Endothelial cell (in vitro differentiated cells): ENCODE measurements at regions not wholly inside any gene's neighbourhood (a gene's known extent, or its start where the extent isn't known, plus 50 kb on each side); places are given as distances from the start of the nearest gene placed in this dataset.
A peak's percentile ranks its signal among the peaks of the same experiment; 100 is the strongest.

ENCODE experiments used
- DNase-seq: peaks from one replicate; pipeline ENCODE4 v3.0.0; 2021; ENCODE audit warnings: low spot score
- H3K27ac Mint-ChIP-seq: one replicate; pipeline ENCODE4 v1.8.0; 2021; ENCODE audit warnings: mixed read lengths, inconsistent platforms; ENCODE audit not compliant: unreplicated experiment
- H3K27me3 Mint-ChIP-seq: one replicate; pipeline ENCODE4 v1.8.0; 2021; ENCODE audit warnings: mild to moderate bottlenecking, moderate library complexity, mixed read lengths, inconsistent platforms; ENCODE audit not compliant: unreplicated experiment
- H3K36me3 Mint-ChIP-seq: one replicate; pipeline ENCODE4 v1.8.0; 2021; ENCODE audit warnings: mild to moderate bottlenecking, low read depth, mixed read lengths, inconsistent platforms; ENCODE audit not compliant: unreplicated experiment
- H3K4me1 Mint-ChIP-seq: one replicate; pipeline ENCODE4 v1.8.0; 2021; ENCODE audit warnings: mild to moderate bottlenecking, mixed read lengths, inconsistent platforms; ENCODE audit not compliant: unreplicated experiment
- H3K4me3 Mint-ChIP-seq: one replicate; pipeline ENCODE4 v1.8.0; 2021; ENCODE audit warnings: mild to moderate bottlenecking, mixed read lengths, inconsistent platforms; ENCODE audit not compliant: unreplicated experiment
- H3K9me3 Mint-ChIP-seq: one replicate; pipeline ENCODE4 v1.8.0; 2021; ENCODE audit warnings: mixed read lengths, inconsistent platforms; ENCODE audit not compliant: unreplicated experiment
- TF ChIP-seq, protein P1 (sequence below): fragments of 200-600 bp; sonication (generic); IDR thresholded peaks from one replicate; pipeline ENCODE4 v1.5.0; 2021; ENCODE audit warnings: antibody characterized with exemption; ENCODE audit not compliant: unreplicated experiment

DNA sequence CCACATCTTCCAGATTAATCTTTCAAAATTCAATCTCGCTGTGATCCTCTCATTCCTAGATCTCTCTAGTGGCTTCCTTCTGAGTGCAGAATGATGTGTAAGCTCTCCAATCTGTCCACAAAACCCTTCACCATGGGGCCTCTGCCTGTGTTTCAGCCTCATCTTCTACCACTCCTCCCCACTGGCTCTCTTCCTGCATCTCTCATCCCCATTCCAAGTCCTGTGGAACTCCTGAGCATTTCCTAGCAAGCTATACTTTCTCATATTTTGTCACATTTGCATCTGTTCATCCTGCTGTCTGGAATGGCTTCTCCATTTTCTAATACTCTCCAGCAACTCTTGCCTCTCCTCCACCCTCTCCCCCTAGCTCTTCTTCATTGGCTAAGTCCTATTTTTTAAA, 242.0 kb upstream of the DAAM1 start:
- Mint-ChIP-seq H3K9me3 (no peaks in the 10 kb centered on the region), H3K36me3 (no peaks in the 10 kb centered on the region), H3K4me1 (no peaks in the 10 kb centered on the region), H3K27ac (no peak overlapping the region), H3K4me3 (no peak overlapping the region), H3K27me3 (peaks cover 2% of the 10 kb centered on the region)
- TF ChIP-seq, protein P1, sequence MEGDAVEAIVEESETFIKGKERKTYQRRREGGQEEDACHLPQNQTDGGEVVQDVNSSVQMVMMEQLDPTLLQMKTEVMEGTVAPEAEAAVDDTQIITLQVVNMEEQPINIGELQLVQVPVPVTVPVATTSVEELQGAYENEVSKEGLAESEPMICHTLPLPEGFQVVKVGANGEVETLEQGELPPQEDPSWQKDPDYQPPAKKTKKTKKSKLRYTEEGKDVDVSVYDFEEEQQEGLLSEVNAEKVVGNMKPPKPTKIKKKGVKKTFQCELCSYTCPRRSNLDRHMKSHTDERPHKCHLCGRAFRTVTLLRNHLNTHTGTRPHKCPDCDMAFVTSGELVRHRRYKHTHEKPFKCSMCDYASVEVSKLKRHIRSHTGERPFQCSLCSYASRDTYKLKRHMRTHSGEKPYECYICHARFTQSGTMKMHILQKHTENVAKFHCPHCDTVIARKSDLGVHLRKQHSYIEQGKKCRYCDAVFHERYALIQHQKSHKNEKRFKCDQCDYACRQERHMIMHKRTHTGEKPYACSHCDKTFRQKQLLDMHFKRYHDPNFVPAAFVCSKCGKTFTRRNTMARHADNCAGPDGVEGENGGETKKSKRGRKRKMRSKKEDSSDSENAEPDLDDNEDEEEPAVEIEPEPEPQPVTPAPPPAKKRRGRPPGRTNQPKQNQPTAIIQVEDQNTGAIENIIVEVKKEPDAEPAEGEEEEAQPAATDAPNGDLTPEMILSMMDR = no peak
- no peak for DNase-seq

GRCh38 chr14:58947156-58947555, 241.3 kb upstream of the DAAM1 start:
- Mint-ChIP-seq H3K4me3 (no peak overlapping the region), H3K27me3 (peaks cover 2% of the 10 kb centered on the region), H3K27ac (no peak overlapping the region), H3K4me1 (no peaks in the 10 kb centered on the region), H3K9me3 (no peaks in the 10 kb centered on the region), H3K36me3 (no peaks in the 10 kb centered on the region)
- TF ChIP-seq, protein P1 = no peak
- no peak for DNase-seq

DNA sequence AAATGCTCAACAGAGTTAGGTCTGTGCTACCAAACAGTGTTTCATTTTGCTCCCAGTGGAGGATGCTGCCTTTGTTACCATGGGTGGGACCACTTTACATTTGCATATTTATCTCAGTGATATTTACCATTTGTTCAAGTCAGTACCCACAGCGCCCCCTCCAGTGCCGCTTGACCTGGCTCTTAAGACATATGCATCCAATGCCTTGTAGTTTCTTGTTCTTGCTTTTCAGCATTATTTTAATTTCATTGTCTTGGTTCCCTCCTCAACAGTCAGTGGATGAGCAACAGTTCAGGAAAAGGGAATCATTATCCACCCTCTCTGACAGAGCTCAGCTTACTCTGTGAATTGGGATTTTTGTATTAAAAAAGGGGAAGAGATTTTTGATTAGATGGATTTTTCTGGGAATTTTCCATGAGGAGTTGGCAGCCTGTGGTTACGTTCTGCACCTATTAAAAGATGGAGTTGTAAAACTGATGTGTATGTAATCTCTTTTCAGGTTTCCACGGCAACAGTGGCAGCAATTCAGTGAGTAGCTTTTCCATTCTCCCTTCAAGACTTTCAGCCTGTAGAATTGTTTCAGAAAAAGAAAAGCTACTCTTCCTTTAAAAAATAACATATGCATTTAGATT, 240.5 kb upstream of the DAAM1 start:
- H3K4me3 Mint-ChIP-seq = no peak overlapping the region
- H3K4me1 Mint-ChIP-seq = no peaks in the 10 kb centered on the region
- H3K36me3 Mint-ChIP-seq = no peaks in the 10 kb centered on the region
- H3K27me3 Mint-ChIP-seq = peaks cover 2% of the 10 kb centered on the region
- H3K9me3 Mint-ChIP-seq = no peaks in the 10 kb centered on the region
- TF ChIP-seq, protein P1 = peak; percentile 18
- no peak for DNase-seq
- no peak overlapping the region for H3K27ac Mint-ChIP-seq

DNA sequence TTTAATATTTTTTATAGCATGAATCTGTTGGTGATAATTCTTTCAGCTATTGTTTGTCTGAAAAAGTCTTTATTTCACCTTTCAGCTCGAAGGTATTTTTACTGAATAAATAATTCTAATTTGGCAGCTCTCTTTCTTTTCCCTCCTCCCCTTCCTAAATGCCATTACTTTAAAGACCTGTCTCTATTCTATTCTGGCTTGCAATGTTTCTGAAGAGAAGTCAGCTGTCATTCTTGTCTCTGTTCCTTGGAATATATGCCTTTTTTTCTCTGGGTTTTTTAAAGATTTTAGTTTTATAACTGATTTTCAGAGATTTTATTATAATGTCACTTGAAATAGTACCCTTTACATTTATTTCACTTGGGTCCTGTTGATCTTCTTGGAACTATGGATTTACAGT, 237.9 kb upstream of the DAAM1 start:
- Mint-ChIP-seq H3K4me1 (peaks cover 10% of the 10 kb centered on the region), H3K4me3 (no peak overlapping the region), H3K27ac (no peak overlapping the region), H3K9me3 (no peaks in the 10 kb centered on the region), H3K36me3 (no peaks in the 10 kb centered on the region), H3K27me3 (peaks cover 2% of the 10 kb centered on the region)
- no peak for DNase-seq
- TF ChIP-seq, protein P1 = no peak

GRCh38 chr14:58951143-58951542, 237.3 kb upstream of the DAAM1 start:
- DNase-seq = no peak
- no peak overlapping the region for H3K4me3 Mint-ChIP-seq
- H3K27me3 Mint-ChIP-seq = peaks cover 2% of the 10 kb centered on the region
- H3K9me3 Mint-ChIP-seq = no peaks in the 10 kb centered on the region
- TF ChIP-seq, protein P1 = no peak
- no peak overlapping the region for H3K27ac Mint-ChIP-seq
- H3K4me1 Mint-ChIP-seq = peaks cover 16% of the 10 kb centered on the region
- no peaks in the 10 kb centered on the region for H3K36me3 Mint-ChIP-seq
